ENCODE measurements at regions not wholly inside any gene's neighbourhood (a gene's known extent, or its start where the extent isn't known, plus 50 kb on each side); places are given as distances from the start of the nearest gene placed in this dataset.

- H3K9me3 ChIP-seq (ENCODE audit: low read length), result no peaks in the 10 kb centered on the region
- no peak overlapping the region for H2AFZ ChIP-seq (ENCODE audit: low read length)
- no peaks in the 10 kb centered on the region for H3K9me2 ChIP-seq (ENCODE audit: low read depth, low read length)
- no peak overlapping the region for H3K9ac ChIP-seq (ENCODE audit: low read length)
- no peak overlapping the region for H3K4me3 ChIP-seq (ENCODE audit: low read depth, low read length, poor library complexity, severe bottlenecking)
- TF ChIP-seq CTCF (IDR thresholded peaks at IDR 0.05; ENCODE audit: low read length) (no peak), EZH2 (IDR thresholded peaks at IDR 0.05; ENCODE audit: borderline replicate concordance, low read length) (no peak)
- H3K36me3 ChIP-seq (ENCODE audit: insufficient read depth, low read length), result no peaks in the 10 kb centered on the region; the same call in 1 of the 2 replicates
- no peaks in the 10 kb centered on the region for H3F3A ChIP-seq (ENCODE audit: insufficient read depth, low read length)
- H3K4me2 ChIP-seq (ENCODE audit: low read length), result no peak overlapping the region
- H3K27me3 ChIP-seq (ENCODE audit: insufficient read depth, low read length), result no peaks in the 10 kb centered on the region
- no peaks in the 10 kb centered on the region for H3K79me2 ChIP-seq (ENCODE audit: insufficient read depth, low read length)
- no peak overlapping the region for H3K27ac ChIP-seq (ENCODE audit: low read depth, low read length, poor library complexity, severe bottlenecking)
- H3K4me1 ChIP-seq (ENCODE audit: insufficient read depth, low read length, severe bottlenecking), result no peaks in the 10 kb centered on the region
- no peaks in the 10 kb centered on the region for H4K20me1 ChIP-seq (ENCODE audit: insufficient read depth, low read length)
These were observed 155.4 kb downstream of the MED10 start for GRCh38 chr5:6222899-6223298.

GRCh38 chr5:6222121-6222520 is 156.2 kb downstream of the MED10 start:
- Histone ChIP-seq H3K27me3 (ENCODE audit: insufficient read depth, low read length) (no peaks in the 10 kb centered on the region), H4K20me1 (ENCODE audit: insufficient read depth, low read length) (no peaks in the 10 kb centered on the region), H3F3A (ENCODE audit: insufficient read depth, low read length) (no peaks in the 10 kb centered on the region), H3K27ac (ENCODE audit: low read depth, low read length, poor library complexity, severe bottlenecking) (no peak overlapping the region), H3K4me2 (ENCODE audit: low read length) (no peak overlapping the region), H3K79me2 (ENCODE audit: insufficient read depth, low read length) (no peaks in the 10 kb centered on the region), H3K4me3 (ENCODE audit: low read depth, low read length, poor library complexity, severe bottlenecking) (no peak overlapping the region), H2AFZ (ENCODE audit: low read length) (no peak overlapping the region), H3K36me3 (ENCODE audit: insufficient read depth, low read length) (no peaks in the 10 kb centered on the region; the same call in 1 of the 2 replicates), H3K9me2 (ENCODE audit: low read depth, low read length) (no peaks in the 10 kb centered on the region), H3K4me1 (ENCODE audit: insufficient read depth, low read length, severe bottlenecking) (no peaks in the 10 kb centered on the region), H3K9me3 (ENCODE audit: low read length) (no peaks in the 10 kb centered on the region), H3K9ac (ENCODE audit: low read length) (no peak overlapping the region)
- TF ChIP-seq EZH2 (IDR thresholded peaks at IDR 0.05; ENCODE audit: borderline replicate concordance, low read length), result no peak
- no peak for TF ChIP-seq CTCF (IDR thresholded peaks at IDR 0.05; ENCODE audit: low read length)

GRCh38 chr5:6221141-6221626 is 157.2 kb downstream of the MED10 start:
- H3K9me3 ChIP-seq (ENCODE audit: low read length), result no peaks in the 10 kb centered on the region
- no peak for TF ChIP-seq EZH2 (IDR thresholded peaks at IDR 0.05; ENCODE audit: borderline replicate concordance, low read length)
- no peak for TF ChIP-seq CTCF (IDR thresholded peaks at IDR 0.05; ENCODE audit: low read length)
- H3K4me2 ChIP-seq (ENCODE audit: low read length), result no peak overlapping the region

More at GRCh38 chr5:6221141-6221626, 157.2 kb downstream of the MED10 start:
- no peaks in the 10 kb centered on the region for H3K79me2 ChIP-seq (ENCODE audit: insufficient read depth, low read length)
- H3K27ac ChIP-seq (ENCODE audit: low read depth, low read length, poor library complexity, severe bottlenecking), result no peak overlapping the region
- no peaks in the 10 kb centered on the region for H3K4me1 ChIP-seq (ENCODE audit: insufficient read depth, low read length, severe bottlenecking)
- no peaks in the 10 kb centered on the region for H3F3A ChIP-seq (ENCODE audit: insufficient read depth, low read length)
- no peaks in the 10 kb centered on the region for H4K20me1 ChIP-seq (ENCODE audit: insufficient read depth, low read length)
- H3K36me3 ChIP-seq (ENCODE audit: insufficient read depth, low read length), result no peaks in the 10 kb centered on the region; the same call in 1 of the 2 replicates
- no peak overlapping the region for H3K9ac ChIP-seq (ENCODE audit: low read length)
- no peak overlapping the region for H3K4me3 ChIP-seq (ENCODE audit: low read depth, low read length, poor library complexity, severe bottlenecking)
- H2AFZ ChIP-seq (ENCODE audit: low read length), result no peak overlapping the region
- no peaks in the 10 kb centered on the region for H3K9me2 ChIP-seq (ENCODE audit: low read depth, low read length)
- no peaks in the 10 kb centered on the region for H3K27me3 ChIP-seq (ENCODE audit: insufficient read depth, low read length)
